ENCODE measurements at regions not wholly inside any gene's neighbourhood (a gene's known extent, or its start where the extent isn't known, plus 50 kb on each side); places are given as distances from the start of the nearest gene placed in this dataset.

DNA sequence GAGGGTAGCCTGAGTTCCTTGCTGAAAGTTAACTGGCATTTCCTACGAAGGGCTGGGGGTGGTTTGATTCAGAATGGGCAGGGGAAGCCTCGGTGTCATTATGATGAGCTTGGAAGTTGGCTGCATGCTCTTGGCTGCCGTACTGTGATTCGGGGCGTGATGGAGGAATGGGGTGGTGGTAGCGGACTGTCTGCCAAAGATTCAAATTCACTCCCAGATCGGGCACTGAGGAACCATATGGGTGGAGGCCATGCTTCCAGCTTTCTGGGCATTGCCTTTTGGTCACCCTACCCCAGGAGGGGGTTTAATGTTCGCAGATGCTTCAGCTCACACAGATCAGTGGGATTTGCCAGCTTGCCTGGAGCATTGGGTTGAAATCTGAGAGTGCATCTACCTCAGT is 492.8 kb upstream of the EEF2KMT start:
- DNase-seq (ENCODE audit: low read depth), result no peak

DNA sequence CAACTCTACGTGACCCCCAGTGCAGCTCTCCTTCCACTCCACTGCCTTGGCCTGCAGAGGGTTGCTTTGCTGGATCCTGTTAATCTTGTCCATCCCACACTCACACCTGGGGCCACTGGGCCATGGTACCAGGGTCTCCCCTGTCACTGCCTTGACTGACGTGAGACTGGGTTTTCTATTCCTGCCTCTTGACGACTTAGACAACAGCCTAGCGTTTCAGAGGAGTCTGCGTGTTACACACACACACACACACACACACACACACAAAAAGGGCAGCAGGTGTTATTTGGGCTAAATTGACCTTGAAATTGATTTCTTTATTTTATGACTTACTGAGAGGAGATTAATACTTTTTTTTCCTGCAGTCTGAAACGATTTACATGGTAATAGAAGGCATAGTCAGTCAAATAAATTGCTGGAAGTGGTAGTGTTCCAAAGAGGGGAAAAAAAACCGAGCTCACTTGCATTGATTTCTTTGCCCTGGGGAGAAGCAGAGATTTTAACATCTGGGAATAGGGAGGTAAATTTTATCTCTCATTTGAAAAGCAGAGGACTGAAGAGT is 492.3 kb upstream of the EEF2KMT start:
- DNase-seq (ENCODE audit: low read depth), result no peak

DNA sequence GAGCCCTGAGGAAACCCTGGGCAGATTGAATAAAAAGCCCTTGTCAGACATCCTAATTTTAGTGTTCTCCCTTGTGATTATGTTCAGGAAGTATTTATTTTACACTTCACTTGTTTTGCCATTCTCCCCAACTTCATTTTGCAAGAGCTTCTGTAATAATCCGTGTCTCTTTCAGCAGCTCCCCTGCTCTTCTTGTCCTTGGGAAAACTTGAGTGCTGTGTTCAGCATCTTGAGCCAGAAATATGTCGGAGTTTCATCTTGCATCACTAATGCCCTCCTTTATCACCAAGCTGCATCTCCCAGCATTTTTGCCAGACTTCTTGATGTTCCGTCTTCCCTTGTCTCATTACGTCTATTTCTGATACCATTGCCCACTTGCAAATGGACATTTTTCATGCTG is 486.5 kb upstream of the EEF2KMT start:
- DNase-seq (ENCODE audit: low read depth), result no peak

DNA sequence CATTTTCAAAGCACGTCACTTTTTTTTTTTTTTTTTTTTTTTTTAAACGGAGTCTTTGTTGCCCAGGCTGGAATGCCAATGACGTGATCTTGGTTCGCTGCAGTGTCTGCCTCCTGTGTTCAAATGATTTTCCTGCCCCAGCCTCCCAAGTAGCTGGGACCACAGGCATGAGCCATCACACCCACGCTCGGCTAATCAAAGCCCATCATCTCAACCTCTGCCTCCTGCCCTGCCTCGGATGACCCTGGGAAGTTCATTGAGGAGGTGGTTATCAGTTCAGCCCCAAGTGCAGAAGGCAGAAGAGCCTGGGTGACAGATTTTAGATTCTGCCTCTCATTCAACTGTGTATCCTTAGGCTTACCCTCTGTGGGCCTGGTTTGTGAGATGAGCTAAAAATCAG is 484.9 kb upstream of the EEF2KMT start:
- DNase-seq (ENCODE audit: low read depth), result no peak

DNA sequence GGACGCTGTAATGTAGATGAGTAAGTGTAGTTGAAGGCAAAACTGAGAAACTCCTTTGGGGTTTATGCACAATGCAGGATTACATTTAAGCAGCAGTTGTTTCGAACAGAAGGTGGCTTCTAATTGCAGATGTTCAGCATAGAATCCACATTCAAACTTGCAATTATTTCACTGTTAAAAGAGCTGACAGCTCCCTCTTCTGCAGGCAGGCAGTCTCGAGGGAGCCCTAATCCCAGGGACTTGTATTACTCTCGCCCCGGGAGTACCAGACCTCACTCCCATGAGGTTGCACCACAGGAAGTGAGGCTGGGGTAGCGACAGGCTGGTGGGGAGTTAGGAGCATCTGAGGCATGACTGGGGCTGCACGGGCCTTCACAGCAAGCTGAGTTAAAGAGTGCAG is 484.3 kb upstream of the EEF2KMT start:
- DNase-seq (ENCODE audit: low read depth), result no peak

DNA sequence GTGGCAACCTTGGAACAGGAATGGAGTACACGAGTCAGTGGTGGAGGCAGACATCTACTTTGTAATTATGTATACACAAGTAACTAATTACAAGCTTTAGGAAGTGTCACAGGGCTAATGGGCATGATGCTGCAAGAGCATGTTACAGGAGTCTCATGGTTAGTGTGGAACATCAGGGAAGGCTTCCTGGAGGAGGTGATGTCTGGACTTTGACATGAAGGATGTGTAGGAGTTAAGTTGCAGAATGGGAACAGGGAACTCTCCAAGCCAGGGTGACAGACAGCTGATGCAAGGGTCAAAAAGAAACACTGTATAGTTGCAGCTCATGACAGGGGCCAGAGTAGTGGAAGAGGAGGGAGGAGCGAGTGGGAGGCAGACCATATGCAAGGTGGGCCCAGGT is 483.8 kb upstream of the EEF2KMT start:
- no peak for DNase-seq (ENCODE audit: low read depth)

DNA sequence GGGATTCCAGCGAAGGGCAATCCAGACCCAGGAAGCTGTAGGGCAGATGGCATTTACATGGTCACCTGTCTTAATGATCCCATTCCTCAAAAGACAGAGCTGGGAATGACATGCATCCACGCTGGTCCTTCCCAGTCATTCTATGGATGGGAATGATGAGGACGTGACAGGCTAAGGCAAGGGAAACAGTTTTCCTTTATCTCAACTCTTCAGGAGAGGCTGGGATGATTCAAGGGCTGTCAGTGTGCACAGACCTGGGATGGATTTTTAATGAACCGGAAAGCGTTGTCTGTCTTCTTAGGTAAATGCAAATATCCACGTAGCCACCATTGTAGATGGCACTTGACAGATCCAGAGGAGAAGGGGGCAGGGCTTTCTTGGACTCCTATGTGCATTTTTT is 483.2 kb upstream of the EEF2KMT start:
- no peak for DNase-seq (ENCODE audit: low read depth)

DNA sequence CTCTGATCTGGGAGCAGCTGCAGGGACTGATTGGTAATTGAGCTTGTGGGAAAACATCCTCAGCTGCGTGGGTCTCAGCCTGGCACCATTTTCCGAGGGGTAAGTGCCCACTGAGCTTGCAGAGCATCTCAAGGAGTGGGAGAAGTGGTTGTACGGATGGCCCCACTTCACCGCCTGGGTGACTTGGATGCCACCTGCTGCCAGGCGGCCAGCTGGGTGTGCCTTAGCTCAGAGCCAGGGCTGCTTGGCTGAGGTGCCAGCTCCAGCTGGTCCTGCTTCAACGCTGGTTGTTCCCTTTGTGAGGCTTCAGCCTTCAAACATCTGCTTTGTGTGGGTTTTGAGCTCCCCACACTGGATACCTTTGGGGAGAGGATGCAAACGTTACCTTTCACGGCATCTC is 482.7 kb upstream of the EEF2KMT start:
- no peak for DNase-seq (ENCODE audit: low read depth)

DNA sequence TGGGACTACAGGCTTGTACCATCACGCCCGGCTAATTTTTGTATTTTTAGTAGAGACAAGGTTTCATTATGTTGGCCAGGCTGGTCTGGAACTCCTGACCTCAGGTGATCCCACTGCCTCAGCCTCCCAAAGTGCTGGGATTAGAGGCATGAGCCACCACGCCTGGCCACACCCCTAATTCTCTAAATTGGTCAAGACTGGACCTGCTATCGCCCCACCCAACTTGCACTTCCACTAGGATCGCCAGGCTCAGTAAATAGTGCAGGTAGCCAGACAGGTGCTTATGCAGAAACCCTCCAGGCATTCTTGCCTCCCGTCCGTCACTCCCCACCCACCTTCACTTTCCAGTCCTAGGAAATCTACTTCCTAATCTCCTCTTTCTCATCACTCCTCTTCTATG is 481.4 kb upstream of the EEF2KMT start:
- DNase-seq (ENCODE audit: low read depth), result no peak

DNA sequence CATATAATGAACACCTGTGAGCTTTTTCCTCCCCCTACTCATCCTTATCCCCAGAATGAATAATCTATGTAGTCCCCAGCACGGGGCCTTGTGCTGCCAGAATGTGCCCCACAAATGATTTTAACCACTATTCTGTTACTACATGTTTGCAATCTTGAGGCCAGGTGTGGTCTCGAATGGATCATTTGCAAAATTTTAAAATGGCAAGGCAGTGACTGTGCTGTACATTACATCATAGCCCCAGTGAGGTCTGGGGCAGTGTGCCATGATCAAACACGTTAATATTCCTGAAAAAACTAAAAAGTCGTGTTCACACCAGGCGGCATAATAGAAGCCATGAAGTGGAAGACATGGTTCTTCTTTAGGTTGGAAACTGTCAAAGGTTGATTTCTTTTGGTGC is 479.9 kb upstream of the EEF2KMT start:
- no peak for DNase-seq (ENCODE audit: low read depth)

DNA sequence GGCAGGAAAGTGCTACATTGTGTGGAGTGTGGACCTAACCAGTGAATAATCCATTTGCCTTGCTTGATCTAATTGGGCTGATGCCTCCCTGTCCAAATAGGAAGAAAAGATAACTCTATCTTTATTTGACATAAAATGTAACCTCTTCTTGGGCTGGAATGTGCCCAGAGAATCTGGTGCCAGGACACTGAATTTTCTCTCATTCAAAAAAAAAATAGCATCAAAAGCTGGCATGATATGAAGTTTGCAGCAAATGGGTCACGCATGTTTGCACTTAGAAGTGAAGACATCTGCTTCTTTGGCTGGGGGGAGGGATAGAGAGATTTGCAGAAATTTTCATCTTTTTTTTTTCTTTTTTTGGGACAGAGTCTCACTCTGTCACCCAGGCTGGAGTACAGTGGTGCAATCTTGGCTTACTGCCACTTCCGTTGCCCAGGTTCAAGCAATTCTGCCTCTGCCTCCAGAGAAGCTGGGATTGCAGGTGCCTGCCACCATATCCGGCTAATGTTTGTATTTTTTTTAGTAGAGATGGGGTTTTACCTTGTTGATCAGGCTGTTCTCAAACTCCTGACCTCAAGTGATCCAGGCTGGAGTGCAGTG is 478.2 kb upstream of the EEF2KMT start:
- no peak for DNase-seq (ENCODE audit: low read depth)

DNA sequence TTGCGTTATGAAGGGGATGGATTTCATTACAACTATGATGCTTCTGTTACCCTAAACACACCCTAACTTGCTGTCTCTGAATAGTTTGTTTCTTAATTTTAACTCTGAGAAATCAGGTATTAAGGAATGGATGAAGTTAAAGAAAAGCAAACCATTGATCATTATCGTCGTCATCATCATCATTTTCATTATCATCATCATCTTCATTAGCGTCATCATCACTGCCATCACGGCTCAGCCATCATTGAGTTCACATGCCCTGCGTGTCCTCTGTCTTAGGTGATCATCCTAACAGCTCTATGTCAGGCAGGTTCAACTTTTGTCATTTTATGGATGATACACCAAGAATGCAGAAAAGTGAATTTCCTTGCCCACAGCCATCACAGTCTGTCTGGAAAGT is 477.5 kb upstream of the EEF2KMT start:
- no peak for DNase-seq (ENCODE audit: low read depth)

DNA sequence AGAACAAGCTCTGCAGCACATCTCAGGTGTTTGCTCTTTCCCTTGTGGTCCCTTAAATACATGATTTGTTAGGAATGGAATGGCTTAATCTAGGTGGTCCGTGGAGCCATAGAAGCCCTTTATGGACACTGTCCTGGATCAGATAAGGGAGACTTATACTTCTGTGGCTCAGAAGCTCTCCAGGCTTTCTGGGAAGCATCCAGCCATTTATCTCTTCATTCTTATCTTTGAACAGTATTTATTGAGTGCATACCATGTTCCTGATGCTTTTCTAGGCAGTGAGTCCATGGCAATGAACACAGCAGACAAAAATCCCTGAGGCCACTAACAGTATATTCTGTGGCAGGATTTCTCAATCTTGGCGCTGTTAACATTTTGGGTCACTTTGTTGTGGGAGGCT is 474.5 kb upstream of the EEF2KMT start:
- DNase-seq (ENCODE audit: low read depth), result no peak

DNA sequence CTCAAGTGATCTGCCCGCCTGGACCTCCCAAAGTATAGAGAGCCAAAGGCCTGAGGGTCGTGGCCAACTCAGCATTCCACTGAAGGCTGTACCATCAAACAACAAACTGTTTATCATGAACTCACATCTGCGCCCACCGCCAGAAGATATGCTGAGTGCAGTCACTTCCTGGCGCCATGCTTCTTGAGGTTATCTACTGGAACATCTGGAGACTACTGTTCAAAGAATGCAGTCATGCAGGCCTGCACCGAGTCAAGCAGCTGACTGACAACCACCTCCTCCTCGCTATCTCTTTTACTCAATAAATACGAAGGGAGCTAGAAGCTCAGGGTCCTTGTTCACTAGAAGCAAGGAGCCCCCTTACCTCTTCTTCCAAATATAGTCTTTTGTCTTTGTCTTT is 473.9 kb upstream of the EEF2KMT start:
- DNase-seq (ENCODE audit: low read depth), result no peak

DNA sequence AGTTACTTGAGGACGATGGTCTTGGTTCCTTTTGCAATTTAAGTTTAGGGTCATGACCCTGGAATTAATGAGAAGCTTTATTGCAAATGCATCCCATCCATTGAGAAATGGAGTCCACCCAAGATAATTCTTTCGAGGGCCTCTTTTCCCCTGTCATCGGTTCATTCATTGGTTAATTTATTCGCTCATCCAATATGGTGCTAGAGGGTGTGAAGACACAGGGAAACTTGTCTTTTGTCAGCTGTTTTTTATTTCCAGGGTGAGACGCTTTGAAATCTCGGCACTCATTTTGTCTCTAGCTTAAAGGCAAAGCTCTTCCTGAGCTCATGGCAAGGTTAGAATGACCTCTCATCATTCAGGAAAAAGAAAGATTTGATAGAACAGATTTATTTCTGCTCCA is 464.2 kb upstream of the EEF2KMT start:
- DNase-seq (ENCODE audit: low read depth), result no peak

DNA sequence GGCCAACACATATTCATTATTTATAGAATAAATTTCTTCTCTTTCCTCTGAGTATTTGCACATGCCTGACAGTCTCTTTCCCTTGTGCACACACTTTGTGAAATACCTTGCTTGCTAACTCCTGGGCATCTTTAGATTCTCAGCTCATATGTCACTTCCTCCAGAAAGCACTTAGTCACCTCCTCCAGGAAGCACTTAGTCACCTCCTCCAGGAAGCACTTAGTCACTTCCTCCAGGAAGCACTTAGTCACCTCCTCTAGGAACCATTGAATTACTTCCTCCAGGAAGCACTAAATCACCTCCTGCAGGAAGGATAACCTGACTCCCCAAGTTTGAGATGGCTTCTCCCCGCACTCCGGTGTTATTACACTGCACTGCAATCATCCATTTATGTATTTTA is 462.5 kb upstream of the EEF2KMT start:
- DNase-seq (ENCODE audit: low read depth), result no peak

DNA sequence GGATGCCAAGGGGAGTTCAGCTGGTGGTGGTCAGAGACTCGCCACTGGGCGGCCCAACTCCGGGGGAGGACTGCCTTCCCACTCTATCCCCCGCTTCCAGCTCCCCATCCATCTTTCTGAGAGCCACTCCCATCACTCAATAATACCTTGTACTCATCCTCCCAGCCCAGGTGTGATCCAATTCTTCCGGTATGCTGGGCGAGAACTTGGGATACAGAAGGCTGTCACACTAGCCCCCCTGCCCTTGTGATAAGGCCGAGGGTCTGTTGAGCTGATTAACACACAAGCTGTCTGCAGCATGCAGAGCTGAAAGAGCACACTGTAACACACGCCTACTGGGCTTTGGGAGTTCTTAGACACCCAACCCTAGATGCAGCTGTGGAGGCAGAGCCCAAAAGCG is 460.4 kb upstream of the EEF2KMT start:
- no peak for DNase-seq (ENCODE audit: low read depth)

DNA sequence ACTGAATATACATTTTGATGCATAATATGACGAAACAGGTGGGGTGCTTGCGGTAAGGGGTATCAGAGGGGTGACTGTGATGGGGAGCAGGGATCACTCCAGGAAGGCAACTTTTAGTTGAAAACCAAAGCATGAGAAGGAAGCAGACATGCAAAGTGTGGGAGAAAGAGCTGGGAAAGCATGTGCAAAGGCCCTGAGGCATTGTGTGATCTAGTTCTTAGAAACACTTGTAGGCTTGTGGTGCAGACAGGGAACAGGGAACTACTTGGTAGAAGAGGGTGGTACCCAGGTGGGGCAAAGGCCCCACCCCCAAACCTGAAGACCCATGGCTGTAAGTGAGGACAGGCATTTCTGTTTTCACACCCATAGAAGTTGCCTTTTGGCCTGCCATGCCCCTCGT is 459.9 kb upstream of the EEF2KMT start:
- no peak for DNase-seq (ENCODE audit: low read depth)

DNA sequence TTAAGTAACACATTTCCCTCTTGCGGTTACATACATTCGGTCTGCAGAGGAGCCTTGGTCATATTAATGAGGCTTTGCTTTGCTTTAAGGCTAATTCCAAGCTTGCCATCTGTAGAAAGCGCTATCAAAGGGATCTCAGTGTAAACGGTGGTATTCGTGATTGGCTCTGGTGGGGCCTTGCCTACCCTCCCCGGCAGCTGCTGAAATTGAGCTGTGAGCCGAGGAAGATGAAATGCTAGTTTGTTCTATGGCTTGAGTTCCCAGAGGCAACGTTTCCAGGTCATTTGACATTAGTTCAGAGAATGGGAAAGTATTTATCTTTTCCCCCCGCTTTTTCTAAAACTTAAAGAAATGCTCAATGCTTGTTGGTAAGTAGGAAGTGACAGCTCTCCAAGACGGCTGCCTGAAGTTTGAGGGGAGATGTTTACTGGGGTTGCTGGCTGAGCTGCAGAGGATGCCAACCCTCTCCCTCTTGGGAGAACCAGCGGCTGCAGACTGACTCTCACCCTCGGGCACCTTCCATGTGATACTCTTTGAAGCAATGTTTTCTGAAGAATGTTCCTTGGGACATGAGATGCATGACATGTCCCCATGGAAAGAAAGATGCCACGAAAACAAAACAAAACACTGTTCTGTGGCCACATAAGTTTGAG is 458.7 kb upstream of the EEF2KMT start:
- no peak for DNase-seq (ENCODE audit: low read depth)

DNA sequence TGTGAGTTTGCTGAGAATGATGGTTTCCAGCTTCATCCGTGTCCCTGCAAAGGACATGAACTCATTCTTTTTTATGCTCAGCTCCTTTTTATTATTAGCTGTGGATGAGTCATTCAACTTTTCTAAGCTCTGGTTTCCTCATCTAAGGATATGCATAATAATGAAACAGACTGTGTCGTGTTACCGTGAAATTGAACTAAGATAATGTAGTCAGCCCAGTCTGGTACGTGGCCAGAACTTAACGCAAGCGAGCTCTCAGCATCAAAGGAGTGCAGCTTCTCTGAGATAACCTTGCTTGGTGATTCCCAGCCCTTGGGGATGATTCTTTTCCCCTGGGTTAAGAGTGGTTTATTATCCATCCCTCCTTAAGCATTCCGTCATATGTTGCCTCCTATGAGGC is 454.3 kb upstream of the EEF2KMT start:
- DNase-seq (ENCODE audit: low read depth), result no peak

DNA sequence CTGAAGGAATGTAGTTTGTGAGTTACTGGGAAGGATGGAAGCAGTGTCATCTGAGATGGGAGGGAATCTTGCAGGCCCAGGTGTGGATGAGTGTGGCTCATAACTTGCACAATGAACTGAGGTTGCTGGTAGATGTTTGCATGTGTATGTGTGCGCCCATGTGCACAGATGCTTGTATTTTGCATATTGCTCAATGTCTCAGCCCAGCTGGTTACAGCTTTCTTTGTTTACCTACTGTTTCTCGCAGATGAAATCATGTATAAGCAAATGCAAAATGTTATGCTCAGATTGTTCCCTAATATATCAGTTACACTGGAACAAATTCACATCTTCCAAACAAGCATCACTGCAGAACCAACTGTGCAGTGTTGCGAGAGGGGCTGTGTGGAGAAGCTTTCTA is 452.2 kb upstream of the EEF2KMT start:
- no peak for DNase-seq (ENCODE audit: low read depth)

DNA sequence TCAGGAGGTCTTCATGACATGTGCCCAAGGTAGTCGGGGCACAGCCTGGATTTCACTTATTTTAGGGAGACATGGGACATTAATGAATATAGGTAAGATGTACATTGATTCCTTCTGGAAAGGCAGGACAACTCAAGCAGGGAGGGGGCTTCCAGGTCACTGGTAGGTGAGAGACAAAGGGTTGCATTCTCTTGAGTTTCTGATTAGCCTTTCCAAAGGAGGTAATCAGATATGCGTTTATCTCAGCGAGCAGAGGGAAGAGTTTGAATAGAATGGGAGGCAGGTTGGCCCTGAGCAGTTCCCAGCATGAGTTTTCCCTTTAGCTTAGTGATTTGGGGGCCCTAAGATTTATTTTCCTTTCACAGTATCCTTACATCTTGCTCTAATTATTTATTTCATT is 443.8 kb upstream of the EEF2KMT start:
- DNase-seq (ENCODE audit: low read depth), result no peak

DNA sequence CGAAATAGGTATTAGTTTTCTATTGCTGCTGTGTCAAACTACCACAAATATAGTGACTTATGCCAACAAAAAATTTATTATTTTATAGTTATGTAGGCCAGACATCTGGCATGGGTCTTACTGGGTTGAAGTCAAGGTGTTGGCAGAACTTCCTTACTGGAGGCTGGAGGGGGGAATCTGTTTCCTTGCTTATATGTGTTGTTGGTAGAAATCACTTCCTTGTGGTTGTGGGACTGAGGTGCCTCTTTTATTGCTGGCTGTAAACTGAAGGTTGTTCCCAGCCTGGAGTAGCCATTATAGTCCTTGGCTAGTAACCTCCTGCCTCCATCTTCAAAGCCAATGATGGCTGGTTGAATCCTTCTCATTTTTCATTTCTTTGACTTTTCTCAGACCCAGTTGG is 439.8 kb upstream of the EEF2KMT start:
- DNase-seq (ENCODE audit: low read depth), result no peak

DNA sequence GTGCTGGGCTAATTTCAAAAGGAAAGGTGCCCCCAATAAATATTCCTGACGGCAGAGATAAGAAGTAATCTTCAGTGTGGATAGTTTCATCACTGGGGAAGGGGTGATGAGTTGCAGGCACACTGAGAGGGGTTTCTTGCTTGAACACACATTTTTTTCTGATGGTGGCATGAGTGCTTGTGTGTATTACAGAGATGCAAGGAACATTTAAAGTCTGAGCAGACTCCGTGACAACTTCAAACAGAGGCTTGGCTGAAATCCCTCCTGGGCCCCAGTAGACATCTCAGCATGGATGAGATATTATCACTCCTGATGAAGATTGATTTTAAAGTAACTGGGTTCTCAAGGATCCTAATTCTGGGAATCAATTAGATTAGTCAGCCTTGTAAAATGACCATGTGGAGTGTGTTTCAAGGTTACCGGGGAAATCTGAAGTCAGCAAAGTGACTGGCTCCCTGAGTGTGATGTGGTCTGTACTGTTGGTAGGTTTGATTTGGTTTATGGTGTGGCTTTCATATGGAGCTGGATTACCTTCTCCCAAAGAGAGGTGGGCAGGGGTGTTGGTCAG is 435.8 kb upstream of the EEF2KMT start:
- no peak for DNase-seq (ENCODE audit: low read depth)

Measured in fibroblast of gingiva (primary cell).